Fibroblast of villous mesenchyme (primary cell): ENCODE measurements at regions not wholly inside any gene's neighbourhood (a gene's known extent, or its start where the extent isn't known, plus 50 kb on each side); places are given as distances from the start of the nearest gene placed in this dataset.

ENCODE experiments used
- DNase-seq: peaks from one replicate; pipeline ENCODE4 v3.0.0-alpha.2; 2010; ENCODE audit warnings: low read depth
- H3K4me3 ChIP-seq: 2 replicates; pipeline ENCODE4 v1.5.1; 2011; ENCODE audit warnings: low read depth, mild to moderate bottlenecking, low read length
- TF ChIP-seq, protein P1 (sequence below): IDR thresholded peaks from 2 replicates; pipeline ENCODE4 v1.5.1; 2012; ENCODE audit warnings: low read depth, mild to moderate bottlenecking, low read length; ENCODE audit not compliant: insufficient read depth

DNA sequence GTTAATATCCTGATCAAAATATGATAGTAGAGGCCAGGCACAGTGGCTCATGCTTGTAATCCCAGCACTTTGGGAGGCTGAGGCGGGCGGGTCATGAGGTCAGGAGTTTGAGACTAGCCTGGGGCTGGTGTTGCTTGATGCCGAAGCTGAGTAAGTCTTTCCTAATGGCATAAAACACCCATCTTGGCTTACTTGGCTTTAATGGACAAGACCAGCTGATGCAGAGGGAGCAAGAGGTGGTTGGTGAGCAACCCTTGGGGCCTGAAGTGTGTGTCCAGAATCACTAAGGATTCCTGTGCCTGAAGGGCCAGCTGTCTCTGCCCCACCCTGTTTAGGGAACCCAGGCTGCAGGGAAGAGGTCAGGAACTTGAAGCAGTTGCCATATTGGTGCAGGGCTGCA, 217.2 kb downstream of the ARL4C start:
- no peak for DNase-seq
- TF ChIP-seq, protein P1, sequence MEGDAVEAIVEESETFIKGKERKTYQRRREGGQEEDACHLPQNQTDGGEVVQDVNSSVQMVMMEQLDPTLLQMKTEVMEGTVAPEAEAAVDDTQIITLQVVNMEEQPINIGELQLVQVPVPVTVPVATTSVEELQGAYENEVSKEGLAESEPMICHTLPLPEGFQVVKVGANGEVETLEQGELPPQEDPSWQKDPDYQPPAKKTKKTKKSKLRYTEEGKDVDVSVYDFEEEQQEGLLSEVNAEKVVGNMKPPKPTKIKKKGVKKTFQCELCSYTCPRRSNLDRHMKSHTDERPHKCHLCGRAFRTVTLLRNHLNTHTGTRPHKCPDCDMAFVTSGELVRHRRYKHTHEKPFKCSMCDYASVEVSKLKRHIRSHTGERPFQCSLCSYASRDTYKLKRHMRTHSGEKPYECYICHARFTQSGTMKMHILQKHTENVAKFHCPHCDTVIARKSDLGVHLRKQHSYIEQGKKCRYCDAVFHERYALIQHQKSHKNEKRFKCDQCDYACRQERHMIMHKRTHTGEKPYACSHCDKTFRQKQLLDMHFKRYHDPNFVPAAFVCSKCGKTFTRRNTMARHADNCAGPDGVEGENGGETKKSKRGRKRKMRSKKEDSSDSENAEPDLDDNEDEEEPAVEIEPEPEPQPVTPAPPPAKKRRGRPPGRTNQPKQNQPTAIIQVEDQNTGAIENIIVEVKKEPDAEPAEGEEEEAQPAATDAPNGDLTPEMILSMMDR: no peak
- no peak overlapping the region for H3K4me3 ChIP-seq

GRCh38 chr2:234278556-234279255, 218.2 kb downstream of the ARL4C start:
- DNase-seq: no peak
- H3K4me3 ChIP-seq: no peak overlapping the region
- TF ChIP-seq, protein P1: no peak

GRCh38 chr2:234275515-234275914, 221.4 kb downstream of the ARL4C start:
- no peak for DNase-seq
- TF ChIP-seq, protein P1: no peak
- H3K4me3 ChIP-seq: no peak overlapping the region

- TF ChIP-seq, protein P1: no peak
These were observed 222.8 kb downstream of the ARL4C start for GRCh38 chr2:234273887-234274584.

DNA sequence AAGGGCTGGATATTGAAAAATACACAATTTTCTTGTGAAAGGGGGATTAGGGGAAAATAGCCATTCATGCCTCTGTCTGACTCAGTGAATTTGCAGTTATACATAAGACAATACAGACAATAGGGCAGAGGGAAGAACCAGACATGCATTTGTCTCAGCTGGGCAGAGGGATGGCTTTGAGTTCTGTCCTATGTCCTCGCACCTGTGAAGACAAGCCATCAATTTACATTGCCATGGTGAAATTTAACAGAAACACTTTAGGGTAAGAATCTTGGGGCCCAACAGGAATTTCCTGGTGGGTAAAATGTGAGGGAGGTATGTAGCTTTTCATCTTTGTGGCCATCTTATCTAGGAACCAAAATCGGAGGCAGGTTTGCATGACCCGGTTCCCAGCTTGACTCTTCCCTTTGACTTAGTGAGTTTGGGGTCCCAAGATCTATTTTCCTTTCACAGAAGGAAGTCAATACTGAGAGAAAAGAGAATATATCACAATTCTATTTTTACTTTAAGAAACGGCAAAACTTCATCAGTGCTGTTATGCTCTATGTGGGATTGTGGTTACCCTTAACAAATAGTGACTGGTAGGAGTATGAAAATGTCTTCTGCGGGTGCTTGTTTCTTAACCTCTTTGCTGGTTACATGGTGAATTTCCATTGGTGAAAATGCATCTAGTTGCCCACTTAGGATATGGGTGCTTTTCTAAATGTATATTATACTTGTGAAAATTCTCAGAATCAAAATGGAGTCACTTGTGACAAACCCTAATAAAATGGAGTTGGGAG, 221.8 kb downstream of the SPP2 start:
- TF ChIP-seq, protein P1: no peak
- no peak for DNase-seq

More at GRCh38 chr2:234273887-234274584, 222.8 kb downstream of the ARL4C start:
- DNase-seq: no peak
- H3K4me3 ChIP-seq: no peak overlapping the region

DNA sequence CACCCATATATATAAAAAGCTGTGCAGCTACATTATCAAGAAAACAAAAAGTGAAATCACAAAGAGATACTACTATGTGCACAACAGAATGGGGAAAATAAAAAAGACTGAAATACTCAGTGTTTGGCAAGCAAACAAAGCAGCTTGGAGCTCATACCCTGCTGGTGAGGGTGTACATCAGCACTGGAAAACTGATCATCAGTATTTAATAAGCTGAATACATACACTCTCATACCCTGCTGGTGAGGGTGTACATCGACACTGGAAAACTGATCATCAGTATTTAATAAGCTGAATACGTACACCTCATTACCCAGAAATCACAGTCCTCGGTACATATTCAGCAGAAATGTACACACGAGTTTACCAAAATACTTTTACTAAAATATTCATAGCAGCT, 220.8 kb downstream of the SPP2 start:
- TF ChIP-seq, protein P1: no peak

More for the DNA sequence above, 221.8 kb downstream of the SPP2 start:
- H3K4me3 ChIP-seq: no peak overlapping the region

More for the DNA sequence above, 220.8 kb downstream of the SPP2 start:
- no peak overlapping the region for H3K4me3 ChIP-seq
- DNase-seq: no peak
